HG02798 (cell line): ENCODE measurements at regions not wholly inside any gene's neighbourhood (a gene's known extent, or its start where the extent isn't known, plus 50 kb on each side); places are given as distances from the start of the nearest gene placed in this dataset.

Experiments used
- ATAC-seq: cut with Tn5 transposase; IDR thresholded peaks from one replicate; pipeline ENCODE4 v1.9.1; 2021; ENCODE audit warnings: mild to moderate bottlenecking; ENCODE audit not compliant: unreplicated experiment, poor library complexity

DNA sequence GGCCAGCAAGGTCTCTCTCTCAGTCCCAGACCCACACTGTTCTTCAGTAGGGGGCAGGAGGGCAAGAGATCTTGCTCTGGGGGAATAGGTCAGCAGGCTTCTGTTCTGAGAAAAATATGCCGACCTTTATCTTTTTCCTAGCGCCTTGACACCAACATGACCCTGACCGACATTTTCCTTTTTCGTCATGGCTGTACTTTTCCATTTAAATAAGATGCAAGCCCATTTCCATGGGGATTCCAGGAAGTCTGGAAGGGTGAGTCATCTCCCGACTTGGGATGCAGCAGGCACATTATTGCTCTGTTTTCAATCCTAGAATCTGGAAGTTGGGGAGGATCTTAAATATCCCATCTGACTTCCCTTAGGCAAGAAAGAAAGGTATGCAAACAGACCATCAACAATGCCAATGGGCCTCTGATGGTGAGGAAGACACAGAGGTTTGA lies 261.5 kb upstream of the LRTM1 start:
- ATAC-seq, result no peak

DNA sequence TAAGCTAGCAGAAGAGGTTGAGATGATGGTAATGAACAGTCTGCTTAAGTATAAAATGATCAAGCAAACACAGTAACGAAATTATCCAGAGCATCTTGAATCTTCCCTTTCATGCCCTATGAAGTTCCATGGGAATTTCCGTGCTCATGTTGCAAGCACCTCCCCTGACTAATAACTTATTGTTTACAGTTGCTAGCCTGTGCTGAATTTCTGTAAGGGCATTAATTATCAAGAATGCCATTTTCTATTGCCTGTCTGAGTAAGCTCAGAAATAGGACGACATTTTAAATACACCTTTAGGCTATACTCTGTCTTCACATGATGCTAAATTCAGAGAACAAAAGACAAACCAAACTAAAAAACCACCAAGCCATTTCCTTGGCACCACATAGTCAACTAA lies 257.5 kb upstream of the LRTM1 start:
- no peak for ATAC-seq

DNA sequence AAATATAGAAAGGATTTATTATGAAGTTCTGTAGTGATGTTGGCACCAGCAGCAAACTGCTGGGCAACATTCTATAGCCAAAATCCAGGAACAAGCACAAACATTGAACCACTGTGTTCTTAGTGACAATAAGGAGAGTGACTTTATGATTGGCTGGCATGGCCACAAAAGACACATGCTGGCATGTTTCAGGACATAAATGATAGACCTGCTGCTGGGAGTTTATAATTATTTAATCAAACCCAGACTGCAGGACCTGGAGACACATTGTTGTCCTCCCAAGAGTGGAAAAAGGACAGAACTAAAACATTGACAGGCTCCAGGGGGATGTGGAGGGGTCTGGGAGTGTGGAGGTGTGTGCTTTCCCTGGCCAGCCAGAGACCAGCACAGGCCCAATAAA lies 255.3 kb upstream of the LRTM1 start:
- ATAC-seq, result no peak

DNA sequence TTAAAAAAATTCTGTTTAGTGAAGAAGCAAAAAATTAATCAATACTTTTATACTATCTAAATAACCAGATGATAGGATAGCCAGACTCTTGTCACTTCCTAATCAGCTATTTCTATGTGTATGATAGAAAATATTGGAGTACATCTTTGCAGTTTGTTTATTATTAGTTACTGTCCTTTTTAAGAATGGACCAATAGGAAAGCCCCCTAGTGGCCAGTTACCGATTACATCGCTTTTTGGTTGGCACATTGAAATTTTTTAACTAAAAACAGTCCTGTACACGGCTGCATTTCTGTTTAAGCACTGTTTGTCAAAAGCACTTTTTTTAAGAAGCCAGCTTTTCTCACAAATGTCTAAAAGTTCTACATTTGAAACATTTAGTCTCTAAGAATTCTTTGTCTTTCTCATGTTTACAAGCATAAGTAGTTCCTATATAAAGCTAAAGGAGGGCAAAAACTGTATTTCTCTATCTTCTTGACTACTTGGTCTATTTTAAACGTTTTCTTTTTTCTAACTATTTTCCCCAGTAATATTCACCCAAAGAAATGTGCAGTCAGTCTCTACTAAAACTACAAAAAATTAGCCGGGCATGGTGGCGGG lies 253.2 kb upstream of the LRTM1 start:
- ATAC-seq, result no peak

DNA sequence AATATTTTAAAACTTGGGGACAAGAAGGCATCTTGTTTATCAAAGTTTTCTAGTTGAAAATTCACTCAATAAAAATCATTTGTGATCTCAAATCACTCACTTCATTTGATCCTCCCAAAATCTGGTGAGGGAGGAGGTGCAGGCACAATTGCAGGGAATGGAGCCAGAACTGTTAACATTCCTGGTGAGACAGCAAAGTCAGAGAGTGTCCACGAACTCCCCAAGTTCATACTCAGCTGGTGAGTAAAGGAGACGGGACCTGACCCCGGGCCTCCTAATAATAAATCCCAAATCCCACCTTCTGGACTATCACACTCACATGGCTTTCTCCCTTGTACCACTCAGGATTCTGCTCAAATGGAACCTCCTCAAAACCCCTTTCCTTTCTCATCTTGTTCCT lies 252.3 kb upstream of the LRTM1 start:
- no peak for ATAC-seq

DNA sequence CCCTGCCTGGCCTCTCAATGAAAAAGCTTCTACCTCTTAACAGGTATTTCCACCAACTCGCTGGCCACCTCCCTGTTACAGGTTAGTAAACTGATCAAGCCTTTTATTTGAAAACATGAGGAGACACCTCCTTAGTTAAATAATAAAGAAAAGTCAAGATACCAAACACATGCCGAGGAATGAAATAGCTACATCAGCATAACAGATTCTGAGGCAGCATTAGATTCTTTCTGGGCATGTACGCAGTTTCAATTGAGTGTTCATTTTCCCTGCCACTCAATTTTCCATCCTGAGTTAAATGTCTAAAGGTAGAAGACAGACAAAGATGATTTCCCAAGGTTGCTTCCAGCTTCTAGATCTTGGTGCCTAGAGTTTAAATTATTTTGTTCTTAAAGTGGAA lies 250.5 kb upstream of the LRTM1 start:
- no peak for ATAC-seq

DNA sequence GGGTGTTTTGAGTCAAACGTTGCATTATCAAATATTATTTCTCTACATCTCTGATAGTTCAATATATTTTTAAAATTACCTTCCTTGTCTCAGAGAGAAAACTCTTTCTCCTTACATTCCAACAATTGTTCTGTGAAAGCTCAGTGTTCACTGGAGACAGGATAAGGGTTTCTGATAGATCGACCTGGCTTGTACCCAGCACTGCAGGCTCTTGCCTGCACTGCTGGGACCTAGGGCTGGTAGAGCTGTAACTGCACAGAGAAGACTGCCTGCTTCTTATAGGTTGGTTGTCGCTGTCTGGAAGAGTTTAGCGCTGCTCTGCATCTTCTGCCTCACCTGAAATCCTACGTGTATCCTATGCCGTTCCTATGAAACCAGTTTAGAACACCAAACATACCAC lies 249.9 kb upstream of the LRTM1 start:
- ATAC-seq, result no peak

DNA sequence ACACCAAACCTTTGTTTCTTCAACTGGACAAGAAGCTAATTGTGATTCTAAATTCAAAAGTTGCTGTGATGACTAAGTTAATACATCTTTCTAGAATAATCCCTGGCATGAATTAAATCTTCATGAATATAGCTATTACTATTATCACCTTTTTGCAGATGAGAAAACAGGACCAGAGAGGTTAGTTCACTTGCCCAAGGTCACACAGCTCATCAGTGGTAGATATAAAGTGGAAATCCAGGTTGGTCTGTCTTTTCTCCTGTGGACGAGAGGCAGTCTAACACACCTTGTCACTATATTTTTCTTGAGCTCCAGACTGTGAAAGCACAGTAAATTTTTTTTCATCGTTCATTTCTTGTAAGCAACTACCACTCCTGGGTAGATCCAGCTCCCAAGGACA lies 247.6 kb upstream of the LRTM1 start:
- no peak for ATAC-seq

DNA sequence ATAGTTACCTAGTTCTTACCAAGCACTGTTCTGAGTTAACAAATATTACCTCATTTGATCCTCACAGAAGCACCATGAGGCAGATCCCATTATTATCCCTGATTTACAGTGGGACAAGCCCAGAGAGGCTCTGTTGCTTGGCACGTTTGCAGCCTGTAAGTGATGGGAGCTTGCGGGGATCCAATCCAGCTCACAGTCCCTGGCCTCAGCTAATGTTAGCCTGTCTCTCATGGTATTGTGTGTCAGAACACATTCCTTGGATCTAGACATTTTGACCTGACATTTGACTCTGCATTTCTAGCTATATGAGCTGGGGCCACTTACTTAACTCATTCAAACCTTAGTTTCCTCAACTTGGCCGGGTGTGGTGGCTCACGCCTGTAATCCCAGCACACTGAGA lies 246.9 kb upstream of the LRTM1 start:
- no peak for ATAC-seq

DNA sequence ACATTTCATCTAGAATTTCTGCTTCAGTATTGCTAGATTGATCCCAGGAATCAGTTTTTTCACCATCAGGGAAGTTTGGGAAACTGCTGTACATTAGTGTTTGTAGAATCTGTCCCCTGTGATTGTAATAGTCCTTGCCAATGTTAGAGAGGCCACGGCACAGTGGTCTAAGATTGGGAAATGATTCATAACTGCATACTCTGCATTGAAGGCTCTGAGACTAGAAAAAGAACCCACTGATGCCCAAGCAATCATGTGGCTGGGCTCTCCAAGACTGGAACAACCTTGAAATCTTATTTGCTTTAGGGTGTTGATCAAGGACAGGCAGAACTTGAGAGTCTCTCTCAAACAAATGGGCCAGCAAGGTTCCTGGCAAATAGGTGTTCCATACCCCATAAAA lies 245.6 kb upstream of the LRTM1 start:
- no peak for ATAC-seq

DNA sequence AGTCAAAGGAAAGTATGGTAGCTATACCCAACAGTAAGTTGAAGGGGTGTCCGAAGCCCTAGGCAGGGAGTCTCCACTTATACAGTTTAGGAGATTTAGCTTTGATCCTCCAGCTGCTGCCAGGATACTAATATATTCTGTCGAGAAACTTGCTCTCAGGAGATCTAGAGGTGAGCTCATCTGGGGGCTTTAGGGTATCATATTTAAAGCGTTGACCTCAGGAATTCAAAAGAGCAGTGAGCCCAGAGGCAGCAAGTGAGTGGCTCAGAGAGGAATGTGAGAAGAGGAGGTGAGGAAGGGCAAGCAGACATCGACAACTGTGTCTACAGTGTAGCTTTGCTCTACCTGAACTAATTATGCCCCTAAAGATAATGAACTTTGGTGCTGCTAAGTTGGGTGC lies 245.1 kb upstream of the LRTM1 start:
- ATAC-seq, result no peak

DNA sequence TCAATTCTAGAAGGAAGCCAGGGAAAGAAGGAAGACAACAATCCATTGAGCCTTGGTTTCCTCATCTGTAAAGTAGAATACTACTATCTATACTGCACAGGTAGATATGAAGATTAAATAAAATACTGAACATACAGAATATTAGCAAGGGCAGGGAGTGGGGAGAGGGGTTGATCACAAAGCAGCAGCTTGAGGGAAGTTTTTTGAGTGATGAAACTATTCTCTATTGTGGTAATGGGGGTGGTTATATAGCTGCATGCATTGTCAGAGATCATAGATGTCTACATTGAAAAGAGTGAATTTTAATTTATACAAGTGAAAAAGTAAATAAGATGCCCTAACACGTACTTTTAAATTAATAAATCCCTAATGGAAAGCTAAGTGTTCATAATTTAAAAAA lies 242.6 kb upstream of the LRTM1 start:
- no peak for ATAC-seq

DNA sequence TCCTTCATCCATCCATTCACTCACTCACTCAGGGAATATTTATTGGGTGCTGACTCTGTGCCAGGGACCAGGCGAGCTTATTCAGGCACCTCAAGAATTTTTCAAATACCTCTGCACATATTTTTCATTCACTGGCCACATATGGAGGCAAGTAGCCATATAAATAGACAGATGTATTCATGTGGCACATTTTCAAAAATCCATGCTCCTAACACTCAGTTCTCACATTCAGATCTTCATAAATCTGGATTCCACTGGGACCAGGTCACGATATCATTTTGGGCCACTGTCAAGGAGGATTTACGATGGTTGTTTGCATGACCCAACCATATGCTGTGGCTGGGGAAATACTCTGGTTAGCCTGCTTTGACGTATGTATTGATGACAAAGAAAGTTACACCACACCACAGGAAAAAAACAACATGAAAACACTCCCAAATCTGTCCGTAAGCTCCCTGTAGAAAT lies 241.8 kb upstream of the LRTM1 start:
- ATAC-seq, result no peak

DNA sequence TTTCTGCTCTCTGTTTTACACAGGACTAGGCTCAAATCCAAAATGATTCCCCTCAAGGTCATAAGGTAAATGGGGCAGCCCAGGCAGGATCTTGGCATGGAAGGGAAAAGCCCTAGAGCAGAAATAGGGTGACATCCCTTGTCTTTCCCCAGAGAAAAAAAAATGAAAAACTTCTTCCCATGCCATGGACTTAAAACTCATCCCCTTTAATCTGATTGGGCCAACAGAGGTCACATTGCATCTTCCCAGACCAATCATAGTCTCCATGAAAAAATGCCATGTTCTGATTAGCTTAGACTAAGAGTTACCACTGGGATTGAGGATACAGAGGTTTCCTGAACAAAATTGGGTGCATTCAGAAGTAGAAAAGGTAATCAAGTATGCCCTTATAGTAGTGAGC lies 241.3 kb upstream of the LRTM1 start:
- no peak for ATAC-seq

DNA sequence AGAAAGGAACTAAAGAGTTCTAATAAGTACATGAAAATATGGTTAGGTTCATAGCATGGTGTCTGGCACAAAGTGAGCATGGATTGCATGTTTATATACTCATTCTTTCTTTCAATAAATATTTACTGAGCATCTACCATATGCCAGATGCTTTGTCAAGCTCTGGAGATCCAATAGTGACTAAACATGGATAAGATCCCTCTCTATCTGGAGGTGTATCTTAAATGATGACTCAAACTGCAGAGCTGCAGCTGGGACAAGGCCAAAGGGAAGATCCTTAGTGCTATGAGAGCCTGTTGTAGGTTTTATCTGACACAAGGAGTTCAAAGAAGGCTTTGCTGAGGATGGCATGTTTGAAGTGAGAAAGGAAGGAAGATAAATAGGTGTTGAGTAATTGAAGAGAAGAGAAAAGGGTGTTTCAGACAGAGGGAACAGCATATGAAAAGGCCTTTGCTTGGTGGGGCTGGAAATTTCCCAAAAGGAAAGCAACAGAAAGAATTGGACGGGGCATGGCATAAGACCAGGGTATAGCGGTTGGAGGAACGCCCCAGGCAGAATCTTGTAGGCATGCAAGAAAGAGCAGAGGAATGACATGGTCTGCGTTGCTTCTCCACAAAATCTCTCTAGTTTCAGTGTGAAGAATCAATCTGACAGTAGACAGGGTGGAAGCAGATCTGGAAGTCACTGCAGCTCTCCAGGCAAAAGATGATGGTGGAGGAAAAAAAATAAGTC lies 239.9 kb upstream of the LRTM1 start:
- no peak for ATAC-seq

DNA sequence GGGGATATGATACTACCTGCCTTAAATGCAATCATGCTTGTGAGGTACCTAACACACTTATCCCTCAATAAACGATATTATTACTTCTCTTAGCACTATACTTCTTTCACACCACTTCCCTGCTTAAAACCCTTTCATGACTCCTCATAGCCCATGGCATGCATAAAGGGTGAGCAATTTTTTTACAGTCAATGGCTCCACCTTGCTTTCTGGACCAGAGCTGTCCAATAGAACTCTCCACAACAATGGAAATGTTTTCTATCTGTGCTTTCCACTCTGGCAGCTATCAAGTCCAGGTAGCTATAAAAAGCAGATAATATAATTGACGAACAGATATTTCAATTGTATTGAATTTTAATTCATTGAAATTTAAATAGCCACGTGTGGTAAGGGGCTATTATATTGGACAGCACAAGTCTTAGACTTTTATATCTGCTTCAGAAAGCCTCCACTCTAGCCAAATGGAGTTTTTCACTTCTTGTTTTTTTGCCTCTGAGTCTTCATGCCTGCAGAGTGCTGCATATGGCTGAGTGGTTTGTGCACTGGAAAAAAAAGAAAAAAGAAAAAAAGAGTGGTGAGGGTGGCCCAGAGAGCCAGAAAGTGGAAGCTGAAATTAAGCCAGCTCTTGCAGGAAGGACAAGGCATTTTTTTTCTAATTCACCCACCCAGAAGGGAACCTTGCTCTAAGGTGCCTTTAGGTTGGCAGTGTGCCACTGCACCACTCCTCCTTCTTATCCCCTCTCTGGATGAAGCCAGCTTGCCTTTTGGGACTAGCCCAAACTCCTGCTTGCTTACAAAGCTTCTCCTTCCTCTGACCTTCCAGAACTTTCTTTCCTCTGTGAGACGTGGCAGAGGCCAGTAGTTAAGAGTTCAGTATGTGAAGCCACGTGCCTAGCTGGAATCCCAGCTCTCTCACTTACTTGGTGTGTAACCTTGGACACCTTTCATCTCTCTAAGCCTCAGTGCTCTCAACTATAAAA lies 239.0 kb upstream of the LRTM1 start:
- ATAC-seq, result no peak

DNA sequence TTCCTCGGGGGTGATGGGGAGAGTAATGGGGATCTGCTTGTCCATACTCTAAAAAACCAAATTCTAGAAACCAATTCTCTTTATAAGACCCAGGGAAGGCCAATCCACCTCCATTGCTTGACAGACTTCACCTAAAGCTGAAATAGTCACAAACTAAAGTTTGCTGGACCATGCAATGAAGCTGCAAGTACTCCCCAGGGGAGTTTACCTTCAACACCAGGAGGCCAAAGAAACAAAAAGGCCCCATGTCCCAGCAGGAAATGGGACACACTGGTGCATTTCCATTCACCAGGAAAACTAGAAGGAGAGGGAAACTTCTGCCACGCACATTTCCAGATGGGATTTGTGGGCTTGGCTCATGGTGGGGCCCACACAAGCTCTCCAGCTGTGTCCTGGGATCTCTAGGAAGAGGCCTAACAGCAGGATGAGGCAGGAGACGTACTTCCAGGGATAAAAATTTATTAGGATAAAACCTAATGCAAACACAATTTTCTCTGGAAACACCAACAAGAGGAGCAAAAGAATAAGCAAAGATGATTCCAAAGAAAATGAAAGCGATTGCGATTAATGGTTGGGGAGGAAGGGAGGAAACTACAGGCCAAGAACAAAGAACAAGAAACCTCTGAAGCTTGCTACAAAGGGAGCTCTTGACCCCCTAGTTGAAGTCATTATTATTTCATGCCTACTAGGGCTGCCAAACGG lies 238.0 kb upstream of the LRTM1 start:
- no peak for ATAC-seq

DNA sequence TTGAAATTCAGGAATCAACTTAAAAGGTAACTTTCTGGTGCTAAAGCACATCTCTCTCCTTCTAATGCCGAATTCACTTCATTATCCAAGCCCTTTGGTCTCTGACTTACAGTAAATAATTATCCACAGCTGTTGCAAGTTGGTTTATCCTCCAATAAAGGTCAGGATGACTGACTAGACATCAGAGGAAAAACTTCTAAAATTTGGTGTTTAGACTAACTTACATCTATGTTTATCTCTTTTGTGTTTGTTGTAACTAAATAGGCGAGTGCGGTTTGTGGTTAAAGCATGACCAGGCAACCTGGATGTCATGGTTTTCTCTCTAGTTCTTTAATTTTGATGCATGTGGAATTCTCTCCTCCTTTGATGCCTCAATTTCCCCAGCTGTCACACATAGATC lies 237.4 kb upstream of the LRTM1 start:
- ATAC-seq, result no peak

DNA sequence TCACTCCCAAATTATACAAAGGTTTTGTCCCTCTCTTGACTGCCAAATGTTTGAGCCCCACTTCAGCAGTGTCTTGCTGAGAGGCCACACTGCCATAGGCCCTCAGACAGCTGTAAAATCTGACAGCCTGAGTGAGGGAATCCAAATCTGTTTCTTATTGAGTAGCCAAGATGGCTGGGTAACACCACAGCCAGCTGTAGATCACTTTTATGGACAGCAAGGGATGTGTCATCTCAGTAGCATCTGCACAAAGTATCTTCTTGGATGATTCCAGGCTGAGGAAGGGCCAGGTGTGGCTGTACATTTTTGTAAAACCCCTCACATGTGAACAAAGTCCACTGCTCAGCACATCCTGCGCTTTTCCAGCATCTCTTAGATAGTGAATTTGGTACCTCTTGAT lies 237.0 kb upstream of the LRTM1 start:
- ATAC-seq, result no peak

DNA sequence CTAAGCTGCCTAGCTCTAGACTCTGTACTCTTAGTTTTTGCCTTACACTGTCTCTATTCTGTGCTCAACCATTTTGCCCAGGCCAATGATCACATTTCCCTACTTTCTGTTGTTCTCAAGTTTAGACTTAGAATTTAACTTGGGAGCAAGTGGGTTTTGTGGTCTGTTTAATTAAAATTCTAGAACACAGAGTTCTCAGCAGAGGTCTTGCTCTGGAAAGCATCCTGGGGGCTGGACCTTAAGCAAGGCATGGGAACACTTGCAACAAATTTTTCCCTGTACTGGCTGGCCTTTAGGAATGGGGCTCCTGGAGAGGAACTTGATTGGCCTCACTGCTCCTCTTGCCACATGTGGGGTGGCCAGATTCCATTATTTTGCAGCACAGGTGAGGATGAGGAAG lies 236.3 kb upstream of the LRTM1 start:
- ATAC-seq, result no peak

DNA sequence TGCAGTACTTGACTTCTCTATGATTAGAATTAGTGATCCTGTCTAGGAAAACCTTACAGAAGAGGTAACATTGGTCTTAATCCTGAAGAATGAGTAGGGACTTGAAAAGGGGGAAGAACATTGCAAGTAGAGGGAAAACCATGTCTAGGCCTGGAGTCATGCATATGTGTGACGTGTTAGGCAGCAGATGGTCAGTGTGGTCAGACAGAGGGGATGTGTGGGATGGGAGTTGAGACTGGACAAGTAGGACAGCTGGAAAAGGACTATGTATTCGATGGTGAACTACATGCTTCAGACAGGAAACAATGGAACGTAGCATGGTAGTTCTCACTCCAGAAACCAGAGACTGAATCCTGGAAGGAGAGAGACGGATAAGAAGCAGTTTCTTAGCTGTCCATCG lies 235.6 kb upstream of the LRTM1 start:
- ATAC-seq, result no peak
